GM19035 (cell line): ENCODE measurements at regions not wholly inside any gene's neighbourhood (a gene's known extent, or its start where the extent isn't known, plus 50 kb on each side); places are given as distances from the start of the nearest gene placed in this dataset.

Experiments used
- ATAC-seq: cut with Tn5 transposase; IDR thresholded peaks from one replicate; pipeline ENCODE4 v1.9.1; 2021; ENCODE audit not compliant: unreplicated experiment

DNA sequence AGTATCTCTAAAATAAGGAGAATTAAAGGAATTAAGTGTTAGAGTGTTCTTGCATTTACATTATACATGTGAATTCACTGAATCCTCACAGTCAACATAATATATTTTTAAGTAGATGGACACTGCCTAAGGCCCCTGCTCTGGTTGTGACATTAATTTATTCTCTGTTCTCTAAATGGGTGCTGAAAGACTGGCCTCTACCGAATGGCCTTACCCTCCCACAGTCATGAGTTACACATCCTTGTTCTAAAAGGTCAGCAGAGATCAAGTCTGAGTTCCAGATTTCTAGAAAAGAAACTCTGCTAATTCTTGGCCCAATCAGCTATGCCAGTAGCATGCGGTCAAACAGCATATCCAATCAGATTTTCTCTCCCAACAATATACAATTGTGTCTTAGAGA is 193.2 kb downstream of the TM2D1 start:
- ATAC-seq: no peak

DNA sequence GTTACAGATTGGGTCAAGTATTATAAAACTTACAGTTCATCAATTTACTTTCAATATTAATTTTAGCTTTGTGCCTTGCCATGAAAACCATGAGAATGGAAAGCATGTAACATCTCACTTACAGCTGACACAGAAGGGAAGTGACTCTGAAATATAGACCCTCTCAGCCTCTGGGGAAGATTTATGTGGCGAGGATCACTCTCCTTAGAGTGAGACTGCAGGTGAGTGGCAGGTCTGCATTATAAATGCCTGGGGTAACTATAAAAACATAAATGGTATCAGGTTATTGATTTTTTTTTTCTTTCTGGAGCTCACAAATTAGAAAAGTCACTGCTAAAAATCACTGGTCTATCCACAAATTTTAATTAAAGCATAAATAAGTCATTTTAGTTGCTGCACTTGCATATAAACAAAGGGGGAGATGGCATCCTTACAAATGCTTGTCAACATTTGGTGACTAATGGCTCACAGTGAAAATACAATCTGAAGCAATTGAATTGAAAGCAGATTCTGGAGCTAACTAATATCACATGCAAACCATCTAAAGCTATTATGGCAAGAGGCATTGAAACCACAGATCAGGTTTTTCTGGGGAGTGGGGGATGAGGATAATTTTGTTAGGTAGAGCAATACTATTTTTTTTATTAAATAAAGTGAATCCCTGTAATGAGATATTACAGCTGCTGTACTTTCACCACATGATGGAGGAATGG is 200.9 kb downstream of the TM2D1 start:
- no peak for ATAC-seq

DNA sequence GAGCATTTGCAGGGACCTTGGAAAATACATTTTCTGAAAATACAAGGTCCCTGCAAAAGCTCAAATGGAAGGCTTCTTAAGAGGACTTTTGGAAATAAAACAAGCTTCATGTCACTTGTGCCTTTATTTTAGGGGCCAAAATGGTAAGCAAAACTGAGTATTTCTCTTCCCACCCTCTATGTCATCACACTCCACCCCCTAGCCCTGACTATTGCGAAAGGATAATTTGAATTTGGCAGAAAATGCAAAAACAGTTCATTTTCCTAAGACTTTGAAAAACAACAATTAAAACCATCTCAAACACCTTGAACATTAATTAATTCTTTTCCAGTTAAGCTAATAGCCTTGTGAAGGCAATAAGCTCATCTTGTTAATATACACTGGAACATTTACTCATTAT is 201.7 kb downstream of the TM2D1 start:
- no peak for ATAC-seq

DNA sequence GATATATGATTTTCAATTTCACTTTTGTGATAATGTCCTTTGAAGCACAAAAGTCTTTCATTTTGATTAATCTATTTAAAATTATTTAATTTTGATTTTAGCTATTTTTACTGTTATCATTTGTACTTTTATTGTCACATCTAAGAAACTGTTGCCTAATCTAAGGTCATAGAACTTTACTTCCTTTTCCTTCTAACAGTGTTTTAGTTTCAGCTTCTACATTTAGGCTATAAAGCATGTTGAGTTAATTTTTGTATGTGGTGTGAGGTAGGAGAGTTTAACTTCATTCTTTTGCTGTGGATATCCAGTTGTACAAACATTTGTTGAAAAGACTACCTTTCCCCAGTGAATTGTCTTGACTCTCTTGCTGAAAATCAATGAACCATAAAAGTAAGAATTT is 204.5 kb downstream of the TM2D1 start:
- no peak for ATAC-seq

DNA sequence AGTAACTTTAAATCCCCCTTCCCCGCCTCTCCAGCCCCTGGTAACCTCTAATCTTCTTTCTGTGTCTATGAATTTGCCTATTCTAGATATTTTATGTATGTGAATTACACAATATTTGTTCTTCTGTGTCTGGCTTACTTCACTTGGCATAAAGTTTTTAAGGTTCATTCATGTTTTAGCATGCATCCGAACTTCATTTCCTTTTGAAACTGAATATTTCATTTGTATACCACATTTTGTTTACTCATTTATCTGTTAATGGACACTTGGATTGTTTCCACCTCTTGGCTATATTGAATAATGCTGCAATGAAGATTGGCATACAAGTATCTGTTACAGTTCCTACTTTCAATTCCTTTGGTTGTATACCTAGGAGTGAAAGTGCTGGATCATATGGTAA is 205.3 kb downstream of the TM2D1 start:
- ATAC-seq: no peak

DNA sequence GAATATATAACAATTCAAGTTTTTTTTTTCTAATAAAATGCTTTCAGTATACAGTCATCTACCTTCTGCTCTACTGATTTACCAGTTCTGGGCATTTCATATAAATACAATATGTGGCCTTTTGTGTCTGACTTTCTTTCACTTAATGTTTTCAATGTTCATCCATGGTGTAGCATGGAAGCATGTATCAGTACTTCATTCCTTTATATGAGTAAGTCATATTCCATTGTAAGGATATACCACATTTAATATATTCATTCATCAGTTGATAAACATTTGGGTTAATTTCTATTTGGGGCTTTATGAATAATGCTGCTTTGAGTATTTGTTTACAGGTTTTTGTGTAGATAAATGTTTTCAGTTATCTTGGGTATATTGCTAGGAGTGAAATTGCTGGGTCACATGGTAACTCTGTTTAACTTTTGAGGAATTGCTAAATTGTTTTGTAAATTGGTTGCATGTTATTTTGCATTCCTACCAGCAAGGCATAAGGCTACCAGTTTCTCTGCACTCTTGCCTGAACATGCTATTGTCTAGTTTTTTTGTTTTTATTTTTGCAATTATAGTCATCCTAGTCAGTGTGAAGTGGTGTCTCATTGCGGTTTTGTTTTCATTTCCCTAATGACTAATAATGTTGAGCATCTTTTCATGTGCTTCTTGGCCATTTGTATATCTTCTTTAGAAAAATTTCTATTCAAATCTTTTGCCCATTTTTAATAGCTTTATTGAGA is 206.1 kb downstream of the TM2D1 start:
- peak; percentile 77 for ATAC-seq

DNA sequence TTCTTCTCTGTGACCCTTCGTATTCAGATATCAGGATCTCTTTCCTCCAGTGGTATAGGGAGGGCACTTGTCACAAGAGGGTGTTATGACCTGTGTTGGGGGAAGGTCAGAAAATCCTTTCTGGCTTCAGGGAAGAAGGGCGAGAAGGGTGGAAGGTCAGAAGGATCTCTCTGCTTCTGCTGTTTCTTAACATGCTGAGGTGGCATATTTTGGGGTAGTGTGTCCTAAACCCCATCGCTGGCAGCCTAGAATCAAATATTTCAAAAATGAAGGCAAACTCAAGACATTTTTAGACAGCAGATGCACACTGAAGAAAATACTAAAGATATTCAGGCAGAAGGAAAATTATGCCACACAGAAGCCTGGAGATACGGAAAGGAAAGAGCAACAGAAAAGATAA is 207.6 kb downstream of the TM2D1 start:
- no peak for ATAC-seq

DNA sequence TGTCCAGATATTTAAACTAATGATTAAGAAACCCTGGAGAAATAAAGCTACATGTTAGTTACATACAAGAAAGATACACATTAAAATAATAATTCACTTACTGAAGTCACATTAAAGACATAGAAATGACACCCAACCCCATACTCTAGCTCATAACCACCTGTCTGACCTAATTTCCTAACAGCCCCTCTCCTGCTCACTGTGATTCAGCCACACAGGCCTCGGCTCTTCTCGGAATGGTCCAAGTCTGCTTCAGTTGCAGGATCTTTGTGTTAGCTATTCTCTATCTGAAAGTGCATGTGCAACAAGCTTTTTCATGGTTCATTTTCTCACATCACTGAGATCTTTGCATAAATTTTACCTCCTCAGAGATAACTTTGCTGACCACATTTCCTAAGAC is 209.8 kb downstream of the TM2D1 start:
- ATAC-seq: no peak
